ENCODE measurements at regions not wholly inside any gene's neighbourhood (a gene's known extent, or its start where the extent isn't known, plus 50 kb on each side); places are given as distances from the start of the nearest gene placed in this dataset.
A peak's percentile ranks its signal among the peaks of the same experiment; 100 is the strongest.
"Not testable (repeated sequence)": the region's sequence is repeated elsewhere in the genome, so short reads cannot be mapped to it uniquely, and the experiment has no call there.

DNA sequence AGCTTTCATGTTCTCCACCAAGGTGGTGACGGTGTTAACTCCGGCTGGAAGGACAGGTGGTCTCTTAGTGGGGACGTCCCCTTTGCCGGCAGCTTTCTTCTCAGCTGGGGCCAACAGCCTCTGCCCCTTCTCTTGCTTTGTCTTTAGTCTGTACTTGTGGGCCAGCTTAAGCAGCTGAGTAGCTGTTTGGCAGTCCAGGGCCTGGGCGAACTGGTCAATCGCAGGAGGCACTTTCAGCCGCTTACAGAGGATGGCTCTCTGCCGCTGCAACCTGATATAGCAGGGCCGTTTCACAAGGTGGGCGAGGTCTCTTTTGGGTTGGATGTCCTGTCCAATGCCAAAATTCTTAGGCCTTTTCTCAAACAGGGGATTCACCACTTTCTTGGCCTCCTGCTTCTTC, 210.3 kb downstream of the TRIML1 start:
- ATAC-seq (replicated peaks in 6 of 8); H3K4me3 ChIP-seq; in situ Hi-C loops (cut with MboI; ENCODE audit: low pct_unique_long_range_greater_than_20kb in 2 of 9, low sequenced_read_pairs in 9 of 9, unreplicated experiment in 9 of 9); H3K27ac ChIP-seq: not testable (repeated sequence)
- peaks cover 0 to 14% of the 10 kb centered on the region in 2 donors for H3K4me1 ChIP-seq (replicated peaks in 1 of 2)
- 64 to 100% (median 93%) methylated on average over 1 to 7 of the region's 10 CpGs; no CpG with 5 or more reads in 3 of the 10 experiments for WGBS, 10 experiments

DNA sequence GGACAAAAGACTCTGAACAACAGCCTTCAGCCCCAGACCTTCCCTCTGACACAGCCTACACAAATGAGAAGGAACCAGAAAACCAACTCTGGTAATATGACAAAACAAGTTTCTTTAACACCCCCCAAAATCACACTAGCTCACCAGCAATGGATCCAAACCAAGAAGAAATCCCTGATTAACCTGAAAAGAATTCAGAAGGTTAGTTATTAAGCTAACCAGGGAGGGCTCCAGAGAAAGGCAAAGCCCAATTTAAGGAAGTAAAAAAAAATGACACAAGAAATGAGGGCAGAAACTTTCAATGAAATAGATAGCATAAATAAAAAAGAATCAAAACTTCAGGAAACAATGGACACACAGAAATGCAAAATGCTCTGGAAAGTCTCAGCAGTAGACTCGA, 224.0 kb downstream of the TRIML1 start:
- H3K4me3 ChIP-seq, result no peak overlapping the region
- in situ Hi-C loops (cut with MboI; ENCODE audit: low pct_unique_long_range_greater_than_20kb in 2 of 9, low sequenced_read_pairs in 9 of 9, unreplicated experiment in 9 of 9), result no loop called here
- no peak overlapping the region for H3K27ac ChIP-seq
- 0 to 86% (median 50%) methylated on average over 1 of the region's 1 CpG; no CpG with 5 or more reads in 1 of the 10 experiments for WGBS, 10 experiments
- ATAC-seq (replicated peaks in 6 of 8), result no peak
- H3K4me1 ChIP-seq (replicated peaks in 1 of 2), result no peaks in the 10 kb centered on the region

- no peak overlapping the region for H3K27ac ChIP-seq
- no peak for ATAC-seq (replicated peaks in 6 of 8)
- WGBS, 10 experiments, result 7 to 67% (median 35%) methylated on average over 1 to 3 of the region's 3 CpGs
- in situ Hi-C loops (cut with MboI; ENCODE audit: low pct_unique_long_range_greater_than_20kb in 2 of 9, low sequenced_read_pairs in 9 of 9, unreplicated experiment in 9 of 9), result no loop called here
- H3K4me3 ChIP-seq, result no peak overlapping the region
- H3K4me1 ChIP-seq (replicated peaks in 1 of 2), result no peaks in the 10 kb centered on the region
Measured at GRCh38 chr4:188370777-188371176, 231.5 kb downstream of the TRIML1 start.

GRCh38 chr4:188372058-188372457, 232.8 kb downstream of the TRIML1 start:
- Histone ChIP-seq H3K27ac (no peak overlapping the region), H3K4me3 (no peak overlapping the region), H3K4me1 (replicated peaks in 1 of 2) (no peaks in the 10 kb centered on the region)
- ATAC-seq (replicated peaks in 6 of 8), result peak in 2 of 8 experiments; percentile 42 to 50
- 0 to 100% (median 69%) methylated on average over 1 of the region's 1 CpG; no CpG with 5 or more reads in 3 of the 10 experiments for WGBS, 10 experiments
- in situ Hi-C loops (cut with MboI; ENCODE audit: low pct_unique_long_range_greater_than_20kb in 2 of 9, low sequenced_read_pairs in 9 of 9, unreplicated experiment in 9 of 9), result no loop called here

DNA sequence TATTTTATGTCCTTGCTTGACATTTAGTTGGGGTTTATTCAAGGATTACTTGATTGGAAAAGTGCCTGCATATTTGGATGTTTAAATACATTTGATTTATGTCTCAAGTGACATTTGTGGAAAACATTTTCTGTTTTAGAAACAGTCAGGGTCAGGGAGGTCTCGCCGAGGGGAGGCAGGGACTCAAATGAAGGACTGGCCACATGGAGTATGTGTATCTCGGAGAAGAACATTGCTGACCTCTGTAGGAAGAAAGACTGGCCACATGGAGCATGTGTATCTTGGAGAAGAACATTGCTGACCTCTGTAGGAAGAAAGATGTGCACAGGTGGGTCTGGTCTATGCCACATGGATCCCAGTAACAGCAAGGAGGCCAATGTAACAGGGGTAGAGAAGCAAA, 233.6 kb downstream of the TRIML1 start:
- Histone ChIP-seq H3K4me1 (replicated peaks in 1 of 2) (no peaks in the 10 kb centered on the region), H3K27ac (no peak overlapping the region), H3K4me3 (no peak overlapping the region)
- in situ Hi-C loops (cut with MboI; ENCODE audit: low pct_unique_long_range_greater_than_20kb in 2 of 9, low sequenced_read_pairs in 9 of 9, unreplicated experiment in 9 of 9), result no loop called here
- 0 to 100% (median 50%) methylated on average over 1 to 3 of the region's 3 CpGs; no CpG with 5 or more reads in 1 of the 10 experiments for WGBS, 10 experiments
- peak in 6 of 8 experiments; percentile 40 to 98 (median 56) for ATAC-seq (replicated peaks in 6 of 8)

- in situ Hi-C loops (cut with MboI; ENCODE audit: low pct_unique_long_range_greater_than_20kb in 2 of 9, low sequenced_read_pairs in 9 of 9, unreplicated experiment in 9 of 9), result no loop called here
- Histone ChIP-seq H3K4me3 (no peak overlapping the region), H3K4me1 (replicated peaks in 1 of 2) (no peaks in the 10 kb centered on the region), H3K27ac (no peak overlapping the region)
- ATAC-seq (replicated peaks in 6 of 8), result no peak
- 33 to 100% (median 86%) methylated on average over 2 to 5 of the region's 5 CpGs; no CpG with 5 or more reads in 1 of the 10 experiments for WGBS, 10 experiments
Measured at GRCh38 chr4:188374871-188375270, 235.6 kb downstream of the TRIML1 start.

- H3K27ac ChIP-seq, result no peak overlapping the region
- H3K4me3 ChIP-seq, result no peak overlapping the region
- in situ Hi-C loops (cut with MboI; ENCODE audit: low pct_unique_long_range_greater_than_20kb in 2 of 9, low sequenced_read_pairs in 9 of 9, unreplicated experiment in 9 of 9), result no loop called here
- no peak for ATAC-seq (replicated peaks in 6 of 8)
- H3K4me1 ChIP-seq (replicated peaks in 1 of 2), result no peaks in the 10 kb centered on the region
- 0 to 100% (median 86%) methylated on average over 1 to 10 of the region's 10 CpGs; no CpG with 5 or more reads in 1 of the 10 experiments for WGBS, 10 experiments
Measured at GRCh38 chr4:188377816-188378215, 238.6 kb downstream of the TRIML1 start.

- H3K27ac ChIP-seq, result no peak overlapping the region
- no peak for ATAC-seq (replicated peaks in 6 of 8)
- no peak overlapping the region for H3K4me3 ChIP-seq
- peaks cover 0 to 5% of the 10 kb centered on the region in 2 donors for H3K4me1 ChIP-seq (replicated peaks in 1 of 2)
- WGBS, 10 experiments, result 55 to 100% (median 86%) methylated on average over 1 to 4 of the region's 4 CpGs; no CpG with 5 or more reads in 1 of the 10 experiments
- in situ Hi-C loops (cut with MboI; ENCODE audit: low pct_unique_long_range_greater_than_20kb in 2 of 9, low sequenced_read_pairs in 9 of 9, unreplicated experiment in 9 of 9), result no loop called here
Measured at GRCh38 chr4:188383180-188383579, 243.9 kb downstream of the TRIML1 start.

DNA sequence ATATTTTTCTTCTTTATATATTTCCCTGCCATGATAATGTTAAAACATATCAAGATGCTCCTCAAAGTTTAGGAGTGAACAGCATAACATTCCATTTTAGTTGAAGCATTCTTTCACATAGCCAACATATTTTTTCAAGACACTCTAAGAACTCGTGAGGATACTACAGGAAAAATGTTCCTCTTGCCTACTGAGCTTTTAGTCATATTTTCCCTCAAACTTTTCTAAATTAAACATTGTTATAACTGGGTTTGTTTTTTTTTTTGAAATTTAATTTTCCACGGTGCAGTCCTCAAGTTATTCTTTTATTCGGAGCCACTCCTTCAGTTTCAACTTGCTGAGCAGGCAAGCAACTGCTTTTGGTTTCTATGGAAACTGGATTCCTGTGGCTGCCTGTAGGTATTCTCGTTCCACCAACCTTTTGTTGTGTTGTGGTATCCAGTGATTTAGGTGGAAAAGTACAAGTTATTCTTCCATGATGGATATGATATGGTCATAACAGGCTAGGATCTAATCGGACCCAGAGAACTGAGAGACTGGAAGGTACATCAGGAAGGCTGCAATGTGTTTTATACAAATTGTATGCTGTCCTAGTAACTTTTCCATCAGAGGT, 248.0 kb downstream of the TRIML1 start:
- ATAC-seq (replicated peaks in 6 of 8), result peak in 2 of 8 experiments; percentile 25 to 54
- H3K27ac ChIP-seq, result no peak overlapping the region
- 0 to 52% (median 36%) methylated on average over 3 to 5 of the region's 5 CpGs for WGBS, 10 experiments
- H3K4me1 ChIP-seq (replicated peaks in 1 of 2), result peaks cover 0 to 5% of the 10 kb centered on the region in 2 donors
- in situ Hi-C loops (cut with MboI; ENCODE audit: low pct_unique_long_range_greater_than_20kb in 2 of 9, low sequenced_read_pairs in 9 of 9, unreplicated experiment in 9 of 9), result no loop called here
- H3K4me3 ChIP-seq, result no peak overlapping the region

DNA sequence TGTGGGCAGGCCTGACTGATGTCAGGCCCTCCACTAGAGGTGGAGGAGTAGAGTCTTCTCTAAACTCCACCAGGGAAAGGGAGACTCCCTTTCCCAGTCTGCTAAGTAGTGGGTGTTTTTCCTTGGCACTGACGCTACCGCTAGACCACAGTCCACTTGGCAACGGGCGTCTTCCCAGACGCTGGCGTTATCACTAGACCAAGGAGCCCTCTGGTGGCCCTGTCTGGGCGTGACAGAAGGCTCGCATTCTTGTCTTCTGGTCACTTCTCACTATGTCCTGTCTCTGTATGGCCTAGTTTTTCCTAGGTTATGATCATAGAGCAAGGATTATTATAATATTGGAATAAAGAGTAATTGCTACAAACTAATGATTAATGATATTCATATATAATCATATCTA, 252.1 kb downstream of the TRIML1 start:
- H3K4me1 ChIP-seq (replicated peaks in 1 of 2); in situ Hi-C loops (cut with MboI; ENCODE audit: low pct_unique_long_range_greater_than_20kb in 2 of 9, low sequenced_read_pairs in 9 of 9, unreplicated experiment in 9 of 9); H3K27ac ChIP-seq; ATAC-seq (replicated peaks in 6 of 8); H3K4me3 ChIP-seq: not testable (repeated sequence)
- WGBS, 10 experiments, result 86 to 100% (median 100%) methylated on average over 2 of the region's 8 CpGs; no CpG with 5 or more reads in 7 of the 10 experiments

- in situ Hi-C loops (cut with MboI; ENCODE audit: low pct_unique_long_range_greater_than_20kb in 2 of 9, low sequenced_read_pairs in 9 of 9, unreplicated experiment in 9 of 9), result no loop called here
- no peak overlapping the region for H3K27ac ChIP-seq
- no peak overlapping the region for H3K4me3 ChIP-seq
- H3K4me1 ChIP-seq (replicated peaks in 1 of 2), result no peaks in the 10 kb centered on the region
- ATAC-seq (replicated peaks in 6 of 8), result no peak
- WGBS, 10 experiments, result 17 to 100% (median 85%) methylated on average over 1 to 5 of the region's 5 CpGs; no CpG with 5 or more reads in 1 of the 10 experiments
Measured at GRCh38 chr4:188396037-188396436, 256.8 kb downstream of the TRIML1 start.

DNA sequence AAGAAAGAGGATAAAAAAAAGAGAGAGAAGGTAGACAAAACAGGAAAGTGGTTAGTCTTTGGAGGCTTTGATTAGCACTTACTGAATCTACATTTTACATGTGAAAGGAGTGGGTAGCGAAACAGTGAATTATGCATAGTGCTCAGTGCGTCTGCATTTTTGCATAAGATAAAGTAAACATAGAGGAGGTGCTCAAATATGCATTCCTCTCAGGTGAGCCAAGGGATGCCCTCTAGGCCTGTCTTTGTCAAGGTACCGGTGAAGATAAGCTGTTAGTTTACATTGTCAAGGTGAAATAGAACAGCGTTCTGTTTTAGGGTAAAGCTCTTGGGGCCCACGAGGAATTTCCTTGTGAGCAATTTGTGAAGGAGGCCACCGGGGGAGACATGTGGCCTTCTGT, 260.6 kb downstream of the TRIML1 start:
- H3K4me1 ChIP-seq (replicated peaks in 1 of 2), result no peaks in the 10 kb centered on the region
- H3K4me3 ChIP-seq, result no peak overlapping the region
- in situ Hi-C loops (cut with MboI; ENCODE audit: low pct_unique_long_range_greater_than_20kb in 2 of 9, low sequenced_read_pairs in 9 of 9, unreplicated experiment in 9 of 9), result no loop called here
- peak in 2 of 8 experiments; percentile 38 to 73 for ATAC-seq (replicated peaks in 6 of 8)
- 4 to 85% (median 50%) methylated on average over 1 to 6 of the region's 6 CpGs; no CpG with 5 or more reads in 1 of the 10 experiments for WGBS, 10 experiments
- H3K27ac ChIP-seq, result no peak overlapping the region

- in situ Hi-C loops (cut with MboI; ENCODE audit: low pct_unique_long_range_greater_than_20kb in 2 of 9, low sequenced_read_pairs in 9 of 9, unreplicated experiment in 9 of 9), result no loop called here
- Histone ChIP-seq H3K27ac (no peak overlapping the region), H3K4me1 (replicated peaks in 1 of 2) (no peaks in the 10 kb centered on the region), H3K4me3 (no peak overlapping the region)
- ATAC-seq (replicated peaks in 6 of 8), result peak in 5 of 8 experiments; percentile 41 to 72 (median 57)
- WGBS, 10 experiments, result 0 to 46% (median 30%) methylated on average over 1 to 2 of the region's 2 CpGs; no CpG with 5 or more reads in 3 of the 10 experiments
Measured at GRCh38 chr4:188400451-188400850, 261.2 kb downstream of the TRIML1 start.

GRCh38 chr4:188403272-188403671, 264.0 kb downstream of the TRIML1 start:
- in situ Hi-C loops (cut with MboI; ENCODE audit: low pct_unique_long_range_greater_than_20kb in 2 of 9, low sequenced_read_pairs in 9 of 9, unreplicated experiment in 9 of 9), result no loop called here
- no peak overlapping the region for H3K27ac ChIP-seq
- WGBS, 10 experiments, result 35 to 100% (median 75%) methylated on average over 2 to 6 of the region's 6 CpGs; no CpG with 5 or more reads in 1 of the 10 experiments

More at GRCh38 chr4:188403272-188403671, 264.0 kb downstream of the TRIML1 start:
- ATAC-seq (replicated peaks in 6 of 8), result no peak
- Histone ChIP-seq H3K4me1 (replicated peaks in 1 of 2) (no peaks in the 10 kb centered on the region), H3K4me3 (no peak overlapping the region)

Data from motor neuron (in vitro differentiated cells).